GM19463 (cell line): ENCODE measurements at regions not wholly inside any gene's neighbourhood (a gene's known extent, or its start where the extent isn't known, plus 50 kb on each side); places are given as distances from the start of the nearest gene placed in this dataset.

Source experiments
- ATAC-seq: cut with Tn5 transposase; IDR thresholded peaks from one replicate; pipeline ENCODE4 v1.9.1; 2021; ENCODE audit warnings: mild to moderate bottlenecking, moderate library complexity; ENCODE audit not compliant: unreplicated experiment

DNA sequence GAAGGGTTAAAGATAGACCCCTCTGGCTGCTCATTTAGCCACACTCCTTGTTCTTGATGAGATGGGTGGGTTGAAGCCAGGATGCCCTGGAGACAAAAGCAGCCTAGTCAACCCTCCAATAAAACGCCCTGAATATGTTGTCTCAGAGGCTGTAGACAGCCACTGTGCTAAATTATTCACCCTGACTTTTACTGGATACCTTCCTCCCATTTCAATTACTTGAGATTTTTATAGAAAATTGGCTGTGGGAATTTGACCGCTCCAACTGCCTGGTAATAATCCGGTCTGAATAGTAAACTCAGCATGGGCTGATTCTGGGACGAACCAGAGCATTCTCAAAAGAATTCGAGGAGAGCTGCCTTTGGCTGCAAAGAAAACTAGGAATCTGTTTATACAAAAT lies 104.2 kb downstream of the SNX18 start:
- no peak for ATAC-seq

DNA sequence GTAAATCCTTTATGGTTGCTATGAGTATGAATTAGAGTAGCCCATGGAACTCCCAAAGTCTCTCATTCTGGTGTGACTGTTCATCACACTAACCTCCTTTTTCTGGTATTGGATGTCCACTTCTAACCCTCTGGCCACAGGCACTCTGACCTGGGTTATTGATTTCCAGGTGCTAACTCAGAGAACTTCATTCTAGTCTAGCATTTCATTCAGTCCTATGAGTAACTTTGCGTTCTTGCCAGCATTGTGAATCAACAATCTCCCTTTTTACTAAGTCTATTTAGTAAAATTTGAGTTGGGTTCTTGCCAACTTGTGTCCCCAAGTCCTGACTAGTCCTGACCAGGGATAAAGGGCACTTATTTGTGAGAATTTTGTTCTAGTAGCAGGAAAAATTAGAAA lies 103.5 kb downstream of the SNX18 start:
- no peak for ATAC-seq

DNA sequence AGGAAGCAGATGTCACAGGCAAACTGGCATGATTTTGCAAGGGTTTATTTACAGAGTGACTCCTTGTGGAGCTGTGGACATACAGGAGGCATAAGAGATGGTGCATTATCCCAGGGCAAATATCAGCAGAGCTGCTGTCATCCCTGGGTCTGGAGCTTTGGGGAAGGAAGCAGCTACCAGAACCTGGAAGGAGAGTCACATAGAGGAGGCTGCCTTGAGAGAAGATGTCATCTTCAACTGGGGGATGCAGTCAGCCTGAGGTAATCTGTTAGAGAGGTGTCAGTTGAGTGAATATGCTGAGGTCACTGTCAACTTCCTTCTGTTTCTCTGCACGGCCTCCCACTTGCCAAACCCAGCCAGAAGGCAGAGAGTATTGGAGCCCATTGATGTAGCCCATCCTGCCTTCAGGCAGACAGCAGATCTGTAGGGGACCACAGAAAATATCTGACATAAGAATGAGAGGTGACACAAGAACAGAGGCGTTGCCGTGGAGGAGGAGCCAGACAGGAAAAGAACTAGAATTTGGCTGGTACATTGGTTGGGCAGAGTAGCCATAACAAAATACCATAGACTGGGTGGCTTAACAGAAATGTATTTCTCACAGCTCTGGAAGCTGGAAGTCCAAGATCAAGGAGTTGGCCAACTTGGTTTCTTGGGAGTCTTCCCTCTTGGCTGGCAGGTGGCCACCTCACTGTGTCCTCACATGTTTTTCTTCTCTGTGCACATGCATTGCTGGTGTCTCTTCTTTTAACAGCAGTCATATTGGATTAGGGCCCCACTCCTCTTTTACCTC lies 102.8 kb downstream of the SNX18 start:
- ATAC-seq: no peak

DNA sequence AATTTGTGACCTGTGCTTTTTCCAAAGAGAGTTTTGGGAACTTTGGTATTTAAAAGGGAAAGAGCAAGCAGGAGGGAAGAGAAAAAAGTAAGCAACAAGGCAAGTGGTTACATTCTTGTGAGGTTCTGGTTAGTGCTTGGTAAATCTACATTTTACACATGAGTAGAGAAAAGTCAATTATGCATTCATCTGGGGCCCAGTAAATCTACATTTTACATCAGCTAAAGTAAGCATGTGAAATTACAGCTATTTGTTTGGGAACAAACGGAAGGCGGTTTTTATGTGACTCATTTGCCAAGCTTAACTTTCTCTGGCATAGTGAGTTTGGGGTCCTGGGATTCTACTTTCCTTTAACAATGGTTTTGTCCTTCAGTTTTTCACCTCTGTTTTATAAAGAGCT lies 102.2 kb downstream of the SNX18 start:
- ATAC-seq: no peak

DNA sequence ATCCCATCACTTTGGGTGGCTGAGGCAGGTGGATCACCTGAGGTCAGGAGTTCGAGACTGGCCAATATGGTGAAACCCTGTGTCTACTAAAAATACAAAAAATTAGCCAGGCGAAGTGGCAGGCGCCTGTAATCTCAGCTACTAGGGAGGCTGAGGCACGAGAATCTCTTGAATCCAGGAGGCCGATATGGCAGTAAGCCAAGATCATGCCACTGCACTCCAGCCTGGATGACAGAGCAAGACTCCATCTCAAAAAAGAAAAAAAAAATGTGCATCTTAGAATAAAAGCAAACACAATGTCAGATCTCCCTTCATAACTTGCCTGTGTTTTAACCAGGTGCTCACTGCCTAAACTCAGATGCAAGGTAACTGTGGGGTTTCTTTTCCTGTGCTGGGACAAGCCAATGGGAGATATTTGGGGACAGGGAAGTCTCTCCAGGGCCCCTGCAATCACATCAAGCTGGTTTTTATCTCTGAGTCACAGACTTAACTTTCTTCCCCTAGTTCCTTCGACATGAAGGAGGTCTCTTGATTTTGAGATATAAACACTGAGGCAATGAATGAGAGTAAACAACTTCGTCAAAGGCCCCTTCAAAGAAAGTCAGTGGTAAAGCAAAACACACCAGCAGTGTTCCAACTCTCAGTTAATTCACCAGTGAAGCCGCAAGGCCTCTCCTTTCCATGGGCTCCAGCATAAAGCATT lies 99.1 kb downstream of the SNX18 start:
- no peak for ATAC-seq

DNA sequence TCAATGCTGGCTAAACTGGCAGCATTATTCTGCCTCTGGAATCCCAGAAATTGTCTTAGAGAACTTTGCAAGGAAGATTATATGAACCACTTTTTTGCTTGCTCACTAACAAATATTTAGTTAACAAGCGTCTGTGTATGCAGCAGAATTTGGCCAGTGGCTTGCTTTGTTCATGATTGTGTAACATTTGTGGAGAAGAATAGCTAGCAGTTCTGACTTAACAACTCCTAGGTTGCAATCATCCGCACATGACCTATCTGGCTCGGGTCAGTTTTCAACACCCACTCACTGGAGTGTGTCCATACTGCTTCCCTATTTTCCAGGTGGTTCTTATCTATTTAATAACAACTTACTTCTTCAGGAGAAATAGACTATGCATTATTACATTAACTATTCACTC lies 98.5 kb downstream of the SNX18 start:
- no peak for ATAC-seq

DNA sequence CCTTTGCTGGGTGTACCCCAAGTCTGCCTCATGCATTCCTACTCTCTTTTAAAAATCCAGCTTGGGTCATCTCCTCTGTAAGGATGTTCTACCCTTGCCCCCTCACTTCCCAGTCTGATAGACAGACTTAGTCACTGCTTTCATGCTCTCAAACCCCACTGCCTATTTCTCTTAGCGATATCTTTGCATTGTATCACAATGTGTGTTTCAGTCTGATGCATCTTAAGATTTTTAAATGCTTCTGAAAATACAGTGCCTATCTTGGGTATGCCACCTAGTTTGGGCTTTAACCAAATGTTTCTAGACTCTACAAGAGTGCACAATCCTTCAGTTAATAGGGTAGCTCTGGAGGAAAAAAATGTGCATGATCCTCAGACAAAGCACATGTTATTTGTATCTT lies 97.8 kb downstream of the SNX18 start:
- no peak for ATAC-seq

DNA sequence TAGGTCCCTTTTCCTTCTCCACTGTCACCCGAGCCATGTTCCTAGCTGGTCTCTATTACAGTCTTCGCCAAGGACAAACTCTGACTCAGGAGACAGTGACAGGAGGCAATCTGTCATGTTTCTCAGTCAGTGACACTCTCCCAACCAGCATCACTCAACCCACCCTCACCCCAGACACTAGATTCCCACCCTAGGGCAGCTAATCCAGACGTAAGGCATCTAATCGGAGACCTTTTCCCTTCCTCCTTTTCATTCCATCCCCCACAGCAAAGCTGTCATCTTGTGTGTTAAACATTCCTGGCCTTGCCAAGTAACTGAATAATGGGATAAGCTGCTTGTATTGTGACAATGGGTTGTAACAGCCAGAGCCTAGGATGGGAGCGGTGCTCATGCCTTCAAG lies 95.2 kb downstream of the SNX18 start:
- ATAC-seq: no peak

DNA sequence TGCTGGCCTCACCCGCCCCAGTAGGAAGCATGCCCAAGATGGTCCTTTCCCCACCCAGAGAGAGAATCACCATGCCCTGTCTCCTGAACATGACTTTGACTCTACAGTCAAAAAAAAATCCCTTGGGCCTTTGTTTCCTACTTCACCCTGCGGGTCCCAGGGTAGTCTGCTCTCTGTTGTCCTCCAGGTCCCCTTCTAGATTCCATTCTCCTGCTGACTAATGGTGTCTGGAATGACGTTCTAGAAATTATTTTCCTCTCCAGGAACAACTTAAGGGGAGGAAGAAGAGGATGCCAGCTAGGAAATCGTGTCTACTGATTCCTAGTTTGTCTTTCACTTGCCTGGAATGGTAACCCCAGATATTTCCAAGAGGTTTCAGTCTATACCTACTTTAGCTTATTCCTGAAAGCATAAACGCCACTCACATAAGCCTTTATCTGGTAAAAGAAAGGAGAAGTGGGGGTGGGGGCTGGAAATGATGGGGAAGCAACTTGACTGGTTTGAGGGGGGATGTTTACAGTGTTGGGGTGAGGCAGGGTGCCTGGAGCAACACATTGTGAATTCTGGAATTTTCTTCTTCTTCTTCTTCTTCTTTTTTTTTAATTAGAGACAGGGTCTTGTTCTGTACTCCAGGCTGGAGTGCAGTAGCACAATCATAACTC lies 93.9 kb downstream of the SNX18 start:
- no peak for ATAC-seq

DNA sequence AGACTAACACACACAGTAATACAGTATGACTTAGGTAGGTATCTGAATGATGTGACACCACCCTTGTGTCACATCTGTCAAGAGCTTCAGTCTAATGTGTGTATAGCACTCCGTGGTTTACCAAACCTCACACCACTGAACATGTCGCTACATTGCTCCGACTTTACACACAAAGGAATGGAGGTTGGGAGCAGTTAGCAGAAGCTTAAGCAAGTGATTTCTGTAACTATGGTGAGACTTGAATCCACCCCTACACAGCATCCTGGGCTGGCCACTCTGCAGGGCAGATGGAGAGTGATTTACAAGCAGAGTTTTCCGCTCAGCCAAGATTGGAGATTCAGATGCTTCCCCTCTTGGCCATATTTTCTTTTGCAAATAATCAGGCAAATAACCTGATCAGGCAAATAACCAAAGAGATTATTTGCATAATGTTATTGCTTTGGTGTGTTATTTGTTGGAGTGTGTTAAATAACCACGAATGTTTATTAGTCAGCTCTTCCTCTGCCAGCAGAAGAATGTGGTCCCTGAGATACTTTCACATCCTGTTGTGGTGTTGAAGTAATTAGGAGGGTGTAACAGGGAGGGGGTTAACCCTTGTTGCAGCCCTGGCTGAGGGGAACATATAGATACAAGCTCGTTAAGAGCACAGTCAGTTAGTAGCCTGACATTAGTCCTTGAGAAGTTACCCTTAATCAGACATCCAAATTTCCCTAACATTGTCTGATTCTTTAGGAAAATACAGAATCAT lies 92.8 kb downstream of the SNX18 start:
- peak; percentile 96 for ATAC-seq

DNA sequence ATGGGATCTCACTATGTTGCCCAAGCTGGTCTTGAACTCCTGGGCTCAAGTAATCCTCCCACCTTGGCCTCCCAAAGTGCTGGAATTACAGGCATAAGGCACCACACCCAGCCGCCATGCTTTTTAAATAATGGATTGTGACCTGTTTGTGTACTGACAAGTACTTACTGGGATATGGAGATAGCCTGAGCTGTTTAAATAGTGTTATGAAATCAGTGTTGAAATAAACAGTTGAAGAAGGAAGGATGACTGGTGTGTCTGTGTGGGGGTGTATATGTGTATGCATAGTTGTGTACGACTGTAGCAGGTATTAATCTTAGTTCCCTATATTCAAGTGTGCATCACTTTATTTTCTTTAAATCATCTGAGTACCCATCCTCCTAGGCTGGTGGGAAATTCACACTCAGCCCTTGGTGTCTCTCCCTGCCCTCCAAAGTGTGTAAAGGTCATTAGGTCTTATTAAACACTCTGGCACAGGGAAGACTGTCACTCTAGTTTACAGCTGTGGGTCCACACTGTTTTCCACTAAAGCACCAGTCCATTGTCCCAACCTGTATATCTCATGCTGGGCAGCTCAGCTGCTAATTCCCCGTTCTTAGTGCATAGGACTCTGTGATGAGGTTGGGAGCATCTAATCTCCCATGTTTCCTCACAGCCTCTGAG lies 91.0 kb downstream of the SNX18 start:
- ATAC-seq: no peak

DNA sequence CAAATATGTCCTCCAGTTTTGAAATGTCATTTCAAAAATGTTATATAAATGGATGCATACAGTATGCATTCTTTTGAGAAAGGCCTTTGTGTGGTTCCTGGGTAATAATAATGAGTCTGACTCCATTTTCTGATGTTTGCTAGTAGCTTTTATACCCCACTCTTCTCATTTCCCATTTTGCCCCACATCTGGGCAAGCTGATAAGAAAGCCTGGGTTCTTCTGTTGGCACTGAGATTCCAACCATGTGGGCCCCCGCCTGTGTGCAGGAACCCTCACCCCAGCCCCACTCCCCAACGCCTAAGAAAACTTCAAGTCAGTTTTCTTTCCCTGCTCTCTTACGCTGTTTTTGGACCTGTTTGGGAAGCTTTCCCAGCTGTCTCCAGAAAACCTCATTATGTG lies 89.4 kb downstream of the SNX18 start:
- ATAC-seq: no peak

DNA sequence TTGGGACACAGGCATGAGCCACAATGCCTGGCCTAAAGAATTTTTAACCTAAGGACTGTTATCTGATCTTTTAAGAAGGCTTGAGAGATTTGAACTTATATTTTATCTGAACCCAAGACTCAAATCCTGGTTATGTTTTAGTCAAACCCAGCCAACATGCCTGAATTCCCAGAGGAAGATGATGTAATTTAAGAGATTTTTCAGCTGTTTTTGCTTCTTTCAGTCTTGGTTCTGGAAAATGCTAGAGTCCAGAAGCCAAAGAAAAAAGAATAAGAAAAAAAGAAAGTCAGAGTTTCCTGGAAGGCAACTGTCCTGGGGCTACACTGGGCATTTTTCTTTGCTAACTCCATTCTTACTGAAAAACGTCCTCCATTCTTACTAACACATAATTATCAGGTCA lies 85.8 kb downstream of the SNX18 start:
- ATAC-seq: no peak

DNA sequence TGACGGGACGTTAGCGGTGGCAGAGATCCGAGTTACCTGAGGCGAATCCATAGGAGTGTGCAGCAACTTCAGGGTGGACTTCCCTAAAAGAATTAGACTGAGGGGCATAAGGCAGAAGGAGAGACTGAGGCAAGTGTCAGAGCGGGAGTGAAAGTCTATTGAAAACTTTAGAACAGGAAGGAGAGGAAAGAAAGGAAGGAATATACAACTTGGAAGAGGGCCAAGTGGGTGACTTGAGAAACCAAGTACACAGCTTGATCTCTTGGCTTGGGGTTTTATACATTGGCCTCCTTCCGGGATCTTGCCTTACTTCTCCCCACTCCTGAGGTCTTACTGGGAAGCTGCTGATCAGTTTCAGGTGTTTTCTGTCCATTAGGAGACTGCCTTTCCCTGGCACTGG lies 84.9 kb downstream of the SNX18 start:
- ATAC-seq: no peak

DNA sequence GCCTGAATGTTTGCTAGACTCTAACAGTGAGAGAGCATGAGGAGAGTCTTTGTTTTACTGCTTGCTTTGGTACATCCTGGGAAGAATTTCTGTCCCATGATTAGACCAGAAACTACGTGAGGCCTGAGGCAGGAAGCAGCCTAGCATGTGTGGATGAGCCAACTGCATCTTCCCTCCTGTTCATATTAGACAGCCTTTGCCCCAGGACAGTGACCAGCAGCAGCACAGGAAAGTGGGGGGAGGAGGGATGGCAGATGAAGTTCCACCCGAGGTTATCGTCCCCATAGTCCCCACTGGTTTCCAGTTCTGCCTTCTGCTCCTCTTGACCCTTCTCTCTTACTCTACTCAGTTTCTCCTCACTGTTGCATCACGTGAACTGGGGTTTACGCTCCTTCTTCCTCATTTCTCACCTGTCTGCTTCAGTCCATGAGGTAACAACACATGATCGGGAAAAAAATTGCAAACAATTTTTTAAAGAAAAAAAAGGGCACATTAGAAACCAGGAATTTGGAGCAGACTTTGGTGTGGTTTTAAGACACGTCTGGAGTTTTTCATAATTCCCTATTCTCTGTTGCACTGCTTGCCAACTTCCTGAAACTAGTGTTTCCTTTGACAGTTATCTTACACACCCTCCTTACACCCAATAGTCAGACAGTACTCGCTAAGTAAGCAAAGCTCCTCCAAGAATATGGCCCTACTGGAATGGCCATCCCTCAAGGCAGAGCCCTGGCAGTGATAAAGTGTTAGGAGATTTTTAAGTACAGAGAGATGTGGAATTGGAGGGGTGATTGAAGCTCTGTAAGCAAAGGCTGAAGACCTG lies 84.1 kb downstream of the SNX18 start:
- ATAC-seq: no peak
